Keratinocyte (primary cell): ENCODE measurements at regions not wholly inside any gene's neighbourhood (a gene's known extent, or its start where the extent isn't known, plus 50 kb on each side); places are given as distances from the start of the nearest gene placed in this dataset.

Source experiments
- DNase-seq: peaks from one replicate; pipeline ENCODE4 v3.0.0-alpha.2; 2011; ENCODE audit warnings: low read depth, missing footprints, low spot score
- FAIRE-seq: peaks from 2 replicates; lab custom pipeline; 2011; peaks lifted over from hg19 to GRCh38; lab: Jason Lieb, UNC
- H2AFZ ChIP-seq: 2 replicates; pipeline ENCODE4 v1.6.0; 2012; ENCODE audit warnings: low read length, control low read depth, inconsistent platforms; ENCODE audit not compliant: control insufficient read depth
- H3K27ac ChIP-seq: 2 replicates; pipeline ENCODE4 v1.5.1; 2011; ENCODE audit warnings: low read length; ENCODE audit not compliant: control insufficient read depth, insufficient read depth
- H3K27me3 ChIP-seq: 3 replicates; pipeline ENCODE4 v1.6.0; 2011; ENCODE audit warnings: low read length; ENCODE audit not compliant: control insufficient read depth, insufficient read depth; ENCODE audit errors: extremely low read depth
- H3K36me3 ChIP-seq, 2 experiments: 2 replicates in 1 of 2; 3 replicates in 1 of 2; pipeline ENCODE4 v1.5.1; 2011; ENCODE audit warnings: low read length in 2 of 2, mild to moderate bottlenecking in 1 of 2; ENCODE audit not compliant: control insufficient read depth in 2 of 2, insufficient read depth in 2 of 2; ENCODE audit errors: extremely low read depth in 1 of 2
- H3K4me1 ChIP-seq: 3 replicates; pipeline ENCODE4 v1.5.1; 2011; ENCODE audit warnings: low read length; ENCODE audit not compliant: control insufficient read depth, insufficient read depth; ENCODE audit errors: extremely low read depth
- H3K4me2 ChIP-seq: 3 replicates; pipeline ENCODE4 v1.6.0; 2011; ENCODE audit warnings: low read depth, low read length; ENCODE audit not compliant: control insufficient read depth, insufficient read depth; ENCODE audit errors: extremely low read depth
- H3K4me3 ChIP-seq, 3 experiments: fragments of 200-600 bp in 1 of 3; sonication (generic) in 1 of 3; 2 replicates in 2 of 3; 3 replicates in 1 of 3; pipeline ENCODE4 v1.5.1; 2011 to 2016; ENCODE audit warnings: low read length in 3 of 3, mild to moderate bottlenecking in 3 of 3, control low read depth in 2 of 3, inconsistent platforms in 1 of 3, low read depth in 1 of 3, mixed read lengths in 1 of 3, mixed run types in 1 of 3, moderate library complexity in 1 of 3; ENCODE audit not compliant: control insufficient read depth in 2 of 3, insufficient read depth in 2 of 3; ENCODE audit errors: extremely low read depth in 1 of 3
- H3K79me2 ChIP-seq: 2 replicates; pipeline ENCODE4 v1.6.0; 2012; ENCODE audit warnings: low read length; ENCODE audit not compliant: control insufficient read depth, insufficient read depth
- H3K9ac ChIP-seq: 3 replicates; pipeline ENCODE4 v1.6.0; 2011; ENCODE audit warnings: low read length; ENCODE audit not compliant: control insufficient read depth, insufficient read depth; ENCODE audit errors: extremely low read depth
- H3K9me1 ChIP-seq: 3 replicates; pipeline ENCODE4 v1.6.0; 2011; ENCODE audit warnings: low read length; ENCODE audit not compliant: control insufficient read depth, insufficient read depth; ENCODE audit errors: extremely low read depth
- H3K9me3 ChIP-seq: 2 replicates; pipeline ENCODE4 v1.5.1; 2012; ENCODE audit warnings: low read depth, low read length; ENCODE audit not compliant: control insufficient read depth
- H4K20me1 ChIP-seq: 3 replicates; pipeline ENCODE4 v1.6.0; 2011; ENCODE audit warnings: low read length; ENCODE audit not compliant: control insufficient read depth, insufficient read depth; ENCODE audit errors: extremely low read depth
- CTCF ChIP-seq, 3 experiments: IDR thresholded peaks in 1 of 3; conservative IDR thresholded peaks in 1 of 3; optimal IDR thresholded peaks in 1 of 3; 2 replicates in 2 of 3; 3 replicates in 1 of 3; pipeline versions ENCODE3 to v1.5.1; 2011; ENCODE audit warnings: low read length in 3 of 3, mild to moderate bottlenecking in 3 of 3, moderate library complexity in 2 of 3, control low read depth in 1 of 3, inconsistent platforms in 1 of 3; ENCODE audit not compliant: insufficient read depth in 2 of 3; ENCODE audit errors: extremely low read depth in 1 of 3
- EZH2 ChIP-seq: IDR thresholded peaks from one replicate; pipeline ENCODE4 v1.6.1; 2012; ENCODE audit warnings: inconsistent platforms, mild to moderate bottlenecking, low read length, moderate library complexity
- dilution Hi-C: fragments of 300-500 bp; cut with MboI; formaldehyde crosslinking; loops from one replicate; pipeline ENCODE4 v1.7.0; 2020; ENCODE audit warnings: low sequenced_read_pairs; ENCODE audit not compliant: extremely low pct_ligation_motif_present

GRCh38 chr11:123286255-123286654 lies 91.2 kb upstream of the CLMP start:
- TF ChIP-seq EZH2 (no peak), CTCF (optimal IDR thresholded peaks at IDR 0.05 in 1 of 3, IDR thresholded peaks at IDR 0.05 in 1 of 3, conservative IDR thresholded peaks at IDR 0.05 in 1 of 3; ENCODE audit: extremely low read depth in 1 of 3, insufficient read depth in 2 of 3, low read length in 3 of 3) (no peak)
- H3K27me3 ChIP-seq = no peaks in the 10 kb centered on the region
- H3K9me1 ChIP-seq = no peaks in the 10 kb centered on the region
- H4K20me1 ChIP-seq = no peaks in the 10 kb centered on the region
- no peak overlapping the region for H3K4me3 ChIP-seq
- H3K79me2 ChIP-seq = no peaks in the 10 kb centered on the region
- no peaks in the 10 kb centered on the region for H3K4me1 ChIP-seq
- no peak overlapping the region for H3K27ac ChIP-seq
- no peak overlapping the region for H3K9ac ChIP-seq
- FAIRE-seq = no peak
- no peaks in the 10 kb centered on the region for H3K36me3 ChIP-seq
- H3K4me2 ChIP-seq = no peak overlapping the region
- dilution Hi-C loops = no loop called here
- H3K9me3 ChIP-seq = no peaks in the 10 kb centered on the region
- no peak overlapping the region for H2AFZ ChIP-seq
- no peak for DNase-seq

- FAIRE-seq (no peak), DNase-seq (no peak)
- Histone ChIP-seq H3K36me3 (no peaks in the 10 kb centered on the region), H3K79me2 (no peaks in the 10 kb centered on the region), H3K9ac (no peak overlapping the region), H3K27me3 (no peaks in the 10 kb centered on the region), H3K9me1 (no peaks in the 10 kb centered on the region), H3K9me3 (no peaks in the 10 kb centered on the region), H4K20me1 (no peaks in the 10 kb centered on the region), H3K27ac (no peak overlapping the region), H2AFZ (no peak overlapping the region), H3K4me3 (no peak overlapping the region), H3K4me1 (no peaks in the 10 kb centered on the region), H3K4me2 (no peak overlapping the region)
- dilution Hi-C loops = no loop called here
- TF ChIP-seq CTCF (optimal IDR thresholded peaks at IDR 0.05 in 1 of 3, IDR thresholded peaks at IDR 0.05 in 1 of 3, conservative IDR thresholded peaks at IDR 0.05 in 1 of 3; ENCODE audit: extremely low read depth in 1 of 3, insufficient read depth in 2 of 3, low read length in 3 of 3) = no peak
- TF ChIP-seq EZH2 = no peak
These were observed 89.4 kb upstream of the CLMP start for GRCh38 chr11:123284454-123284853.
